ENCODE measurements at regions not wholly inside any gene's neighbourhood (a gene's known extent, or its start where the extent isn't known, plus 50 kb on each side); places are given as distances from the start of the nearest gene placed in this dataset.

DNA sequence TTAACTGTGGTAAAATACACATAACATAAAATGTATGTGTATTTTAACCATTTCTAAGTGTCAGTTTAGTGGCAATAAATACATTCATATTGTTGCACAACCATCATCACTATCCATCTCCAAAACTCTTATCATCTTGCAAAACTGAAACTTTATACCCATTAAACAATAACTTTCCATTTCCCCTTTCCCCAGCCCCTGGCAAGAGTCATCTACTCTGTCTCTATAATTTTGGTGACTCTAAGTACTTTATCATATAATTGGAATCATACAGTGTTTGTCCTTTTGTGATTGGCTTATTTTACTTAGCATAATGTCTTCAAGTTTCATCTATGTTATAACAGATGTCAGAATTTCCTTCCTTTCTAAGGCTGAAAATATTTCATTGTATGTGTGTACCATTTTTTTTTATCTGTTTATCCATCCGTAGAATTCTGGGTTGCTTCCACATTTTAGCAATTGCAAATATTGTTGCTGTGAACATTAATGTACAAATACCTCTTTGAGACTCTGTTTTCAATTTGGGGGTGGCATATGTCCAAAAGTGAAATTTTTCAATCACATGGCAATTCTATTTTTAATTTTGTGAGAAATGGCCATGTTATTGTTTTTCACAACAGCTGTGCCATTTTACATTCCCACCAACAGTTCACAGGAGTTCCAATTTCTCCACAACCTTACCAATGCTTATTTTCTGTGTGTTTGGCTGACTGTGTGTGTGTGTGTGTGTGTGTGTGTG is 153.9 kb upstream of the GORAB start (continued):
- TF ChIP-seq SIN3A (conservative IDR thresholded peaks at IDR 0.05 in 1 of 2, IDR thresholded peaks at IDR 0.05 in 1 of 2; ENCODE audit: low read depth in 1 of 2, low read length in 2 of 2): no peak
- TF ChIP-seq TCF12 (IDR thresholded peaks at IDR 0.05; ENCODE audit: low read depth, low read length): no peak
- TF ChIP-seq RFX5 (IDR thresholded peaks at IDR 0.05; ENCODE audit: borderline replicate concordance, low read depth, low read length): no peak
- no peak for TF ChIP-seq ASH2L (IDR thresholded peaks at IDR 0.05; ENCODE audit: low read length)
- TF ChIP-seq BACH1 (IDR thresholded peaks at IDR 0.05; ENCODE audit: low read length): no peak
- no peak for TF ChIP-seq PHF8 (conservative IDR thresholded peaks at IDR 0.05; ENCODE audit: low read depth, low read length)

All from H1 (cell line).